ENCODE measurements at regions not wholly inside any gene's neighbourhood (a gene's known extent, or its start where the extent isn't known, plus 50 kb on each side); places are given as distances from the start of the nearest gene placed in this dataset.

GRCh38 chr10:130993612-130994011, 317.9 kb downstream of the TCERG1L start:
- no peak for DNase-seq (ENCODE audit: low read depth in 3 of 3)

- DNase-seq (ENCODE audit: low read depth in 3 of 3): no peak
These were observed 317.3 kb downstream of the TCERG1L start for GRCh38 chr10:130994191-130994590.

GRCh38 chr10:130994845-130995244, 316.7 kb downstream of the TCERG1L start:
- no peak for DNase-seq (ENCODE audit: low read depth in 3 of 3)

GRCh38 chr10:130997267-130998045, 314.1 kb downstream of the TCERG1L start:
- DNase-seq (ENCODE audit: low read depth in 3 of 3): no peak

- no peak for DNase-seq (ENCODE audit: low read depth in 3 of 3)
These were observed 313.5 kb downstream of the TCERG1L start for GRCh38 chr10:130998046-130998435.

- DNase-seq (ENCODE audit: low read depth in 3 of 3): no peak
These were observed 312.9 kb downstream of the TCERG1L start for GRCh38 chr10:130998642-130999041.

GRCh38 chr10:130999376-131000202, 311.9 kb downstream of the TCERG1L start:
- DNase-seq (ENCODE audit: low read depth in 3 of 3): no peak

- no peak for DNase-seq (ENCODE audit: low read depth in 3 of 3)
These were observed 311.3 kb downstream of the TCERG1L start for GRCh38 chr10:131000244-131000643.

- DNase-seq (ENCODE audit: low read depth in 3 of 3): no peak
These were observed 310.8 kb downstream of the TCERG1L start for GRCh38 chr10:131000743-131001142.

- DNase-seq (ENCODE audit: low read depth in 3 of 3): no peak
These were observed 310.1 kb downstream of the TCERG1L start for GRCh38 chr10:131001438-131001837.

GRCh38 chr10:131002031-131002861, 309.3 kb downstream of the TCERG1L start:
- no peak for DNase-seq (ENCODE audit: low read depth in 3 of 3)

GRCh38 chr10:131003455-131003854, 308.1 kb downstream of the TCERG1L start:
- DNase-seq (ENCODE audit: low read depth in 3 of 3): no peak

- no peak for DNase-seq (ENCODE audit: low read depth in 3 of 3)
These were observed 307.2 kb downstream of the TCERG1L start for GRCh38 chr10:131004276-131004675.

- DNase-seq (ENCODE audit: low read depth in 3 of 3): no peak
These were observed 304.9 kb downstream of the TCERG1L start for GRCh38 chr10:131006458-131007256.

GRCh38 chr10:131009791-131010190, 301.7 kb downstream of the TCERG1L start:
- DNase-seq (ENCODE audit: low read depth in 3 of 3): no peak

- DNase-seq (ENCODE audit: low read depth in 3 of 3): no peak
These were observed 300.5 kb downstream of the TCERG1L start for GRCh38 chr10:131010965-131011575.

GRCh38 chr10:131011936-131012640, 299.4 kb downstream of the TCERG1L start:
- no peak for DNase-seq (ENCODE audit: low read depth in 3 of 3)

- no peak for DNase-seq (ENCODE audit: low read depth in 3 of 3)
These were observed 298.9 kb downstream of the TCERG1L start for GRCh38 chr10:131012641-131012985.

GRCh38 chr10:131013281-131013912, 298.1 kb downstream of the TCERG1L start:
- no peak for DNase-seq (ENCODE audit: low read depth in 3 of 3)

- DNase-seq (ENCODE audit: low read depth in 3 of 3): no peak
These were observed 297.2 kb downstream of the TCERG1L start for GRCh38 chr10:131014271-131014670.

Measured in stimulated activated CD4-positive, alpha-beta T cell treated with anti-CD3 and anti-CD28 coated beads, TNF-alpha, amount 100 ng/mL, for 48 hours (primary cell).